ENCODE measurements at regions not wholly inside any gene's neighbourhood (a gene's known extent, or its start where the extent isn't known, plus 50 kb on each side); places are given as distances from the start of the nearest gene placed in this dataset.

DNA sequence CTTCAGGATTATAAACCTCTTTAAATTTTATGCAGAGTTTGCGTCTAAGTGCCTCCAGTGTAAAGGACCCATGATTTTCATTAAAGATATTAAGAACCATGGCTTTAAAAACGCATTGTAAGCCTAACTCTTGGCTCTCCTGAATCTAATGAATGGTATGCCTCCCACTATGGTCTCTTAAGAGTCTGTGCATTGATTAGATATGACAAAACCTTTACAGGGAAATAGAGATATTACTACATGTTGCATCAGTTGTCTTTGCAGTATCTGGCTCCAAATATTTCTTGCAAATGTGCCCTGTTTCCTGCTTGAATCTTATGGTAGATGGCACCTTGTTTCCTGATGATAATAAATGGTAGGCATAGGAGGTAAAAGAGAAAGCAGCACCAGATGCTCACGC lies 189.3 kb upstream of the FSHR start:
- 29% methylated on average over 3 of the region's 3 CpGs for WGBS (ENCODE audit: low lambda C conversion rate)
- no peak overlapping the region for H2AFZ ChIP-seq (ENCODE audit: low read depth)
- no peak overlapping the region for H3K27ac ChIP-seq (ENCODE audit: low read depth in 2 of 2, low read length in 1 of 2)
- H3K4me2 ChIP-seq: no peak overlapping the region
- H3K4me3 ChIP-seq (ENCODE audit: low read depth in 2 of 2, low read length in 1 of 2): no peak overlapping the region
- no peaks in the 10 kb centered on the region for H3K9me2 ChIP-seq
- H3K9me3 ChIP-seq: no peaks in the 10 kb centered on the region
- H3K9ac ChIP-seq: no peak overlapping the region
- H3K36me3 ChIP-seq (replicated peaks in 1 of 2; ENCODE audit: control insufficient read depth in 1 of 2, insufficient read depth in 2 of 2, low read length in 1 of 2): no peaks in the 10 kb centered on the region
- H3K4me1 ChIP-seq (ENCODE audit: control insufficient read depth in 1 of 2, insufficient read depth in 2 of 2, low read depth in 1 of 2, low read length in 1 of 2): no peaks in the 10 kb centered on the region; a peak in 1 of 4 replicates
- no peak for DNase-seq
- no peaks in the 10 kb centered on the region for H3K79me2 ChIP-seq (ENCODE audit: insufficient read depth)
- CTCF ChIA-PET: interaction anchor here (1.1 kb wide), 1 partner anchor 10 kb away, joined by 3 read pairs; no protein-coding TSS in a partner anchor
- TF ChIP-seq, protein P1, sequence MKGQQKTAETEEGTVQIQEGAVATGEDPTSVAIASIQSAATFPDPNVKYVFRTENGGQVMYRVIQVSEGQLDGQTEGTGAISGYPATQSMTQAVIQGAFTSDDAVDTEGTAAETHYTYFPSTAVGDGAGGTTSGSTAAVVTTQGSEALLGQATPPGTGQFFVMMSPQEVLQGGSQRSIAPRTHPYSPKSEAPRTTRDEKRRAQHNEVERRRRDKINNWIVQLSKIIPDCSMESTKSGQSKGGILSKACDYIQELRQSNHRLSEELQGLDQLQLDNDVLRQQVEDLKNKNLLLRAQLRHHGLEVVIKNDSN (IDR thresholded peaks at IDR 0.05; ENCODE audit: borderline replicate concordance, low read depth): no peak
- TF ChIP-seq EZH2phosphoT487 (IDR thresholded peaks at IDR 0.05; ENCODE audit: borderline replicate concordance, low read depth) (no peak), EP300 (IDR thresholded peaks at IDR 0.05; ENCODE audit: borderline replicate concordance in 1 of 2, low read depth in 1 of 2, low read length in 1 of 2) (no peak), SMC3 (IDR thresholded peaks at IDR 0.05; ENCODE audit: low read depth, low read length) (no peak), FOXM1 (IDR thresholded peaks at IDR 0.05; ENCODE audit: low read depth) (no peak), YY1 (IDR thresholded peaks at IDR 0.05; ENCODE audit: low read depth) (no peak), RCOR1 (IDR thresholded peaks at IDR 0.05; ENCODE audit: low read length) (no peak)
- TF ChIP-seq, protein P2, sequence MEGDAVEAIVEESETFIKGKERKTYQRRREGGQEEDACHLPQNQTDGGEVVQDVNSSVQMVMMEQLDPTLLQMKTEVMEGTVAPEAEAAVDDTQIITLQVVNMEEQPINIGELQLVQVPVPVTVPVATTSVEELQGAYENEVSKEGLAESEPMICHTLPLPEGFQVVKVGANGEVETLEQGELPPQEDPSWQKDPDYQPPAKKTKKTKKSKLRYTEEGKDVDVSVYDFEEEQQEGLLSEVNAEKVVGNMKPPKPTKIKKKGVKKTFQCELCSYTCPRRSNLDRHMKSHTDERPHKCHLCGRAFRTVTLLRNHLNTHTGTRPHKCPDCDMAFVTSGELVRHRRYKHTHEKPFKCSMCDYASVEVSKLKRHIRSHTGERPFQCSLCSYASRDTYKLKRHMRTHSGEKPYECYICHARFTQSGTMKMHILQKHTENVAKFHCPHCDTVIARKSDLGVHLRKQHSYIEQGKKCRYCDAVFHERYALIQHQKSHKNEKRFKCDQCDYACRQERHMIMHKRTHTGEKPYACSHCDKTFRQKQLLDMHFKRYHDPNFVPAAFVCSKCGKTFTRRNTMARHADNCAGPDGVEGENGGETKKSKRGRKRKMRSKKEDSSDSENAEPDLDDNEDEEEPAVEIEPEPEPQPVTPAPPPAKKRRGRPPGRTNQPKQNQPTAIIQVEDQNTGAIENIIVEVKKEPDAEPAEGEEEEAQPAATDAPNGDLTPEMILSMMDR (IDR thresholded peaks at IDR 0.05): no peak
- TF ChIP-seq, protein P3, sequence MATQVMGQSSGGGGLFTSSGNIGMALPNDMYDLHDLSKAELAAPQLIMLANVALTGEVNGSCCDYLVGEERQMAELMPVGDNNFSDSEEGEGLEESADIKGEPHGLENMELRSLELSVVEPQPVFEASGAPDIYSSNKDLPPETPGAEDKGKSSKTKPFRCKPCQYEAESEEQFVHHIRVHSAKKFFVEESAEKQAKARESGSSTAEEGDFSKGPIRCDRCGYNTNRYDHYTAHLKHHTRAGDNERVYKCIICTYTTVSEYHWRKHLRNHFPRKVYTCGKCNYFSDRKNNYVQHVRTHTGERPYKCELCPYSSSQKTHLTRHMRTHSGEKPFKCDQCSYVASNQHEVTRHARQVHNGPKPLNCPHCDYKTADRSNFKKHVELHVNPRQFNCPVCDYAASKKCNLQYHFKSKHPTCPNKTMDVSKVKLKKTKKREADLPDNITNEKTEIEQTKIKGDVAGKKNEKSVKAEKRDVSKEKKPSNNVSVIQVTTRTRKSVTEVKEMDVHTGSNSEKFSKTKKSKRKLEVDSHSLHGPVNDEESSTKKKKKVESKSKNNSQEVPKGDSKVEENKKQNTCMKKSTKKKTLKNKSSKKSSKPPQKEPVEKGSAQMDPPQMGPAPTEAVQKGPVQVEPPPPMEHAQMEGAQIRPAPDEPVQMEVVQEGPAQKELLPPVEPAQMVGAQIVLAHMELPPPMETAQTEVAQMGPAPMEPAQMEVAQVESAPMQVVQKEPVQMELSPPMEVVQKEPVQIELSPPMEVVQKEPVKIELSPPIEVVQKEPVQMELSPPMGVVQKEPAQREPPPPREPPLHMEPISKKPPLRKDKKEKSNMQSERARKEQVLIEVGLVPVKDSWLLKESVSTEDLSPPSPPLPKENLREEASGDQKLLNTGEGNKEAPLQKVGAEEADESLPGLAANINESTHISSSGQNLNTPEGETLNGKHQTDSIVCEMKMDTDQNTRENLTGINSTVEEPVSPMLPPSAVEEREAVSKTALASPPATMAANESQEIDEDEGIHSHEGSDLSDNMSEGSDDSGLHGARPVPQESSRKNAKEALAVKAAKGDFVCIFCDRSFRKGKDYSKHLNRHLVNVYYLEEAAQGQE (IDR thresholded peaks at IDR 0.05; ENCODE audit: low read depth, low read length): no peak
- TF ChIP-seq, protein P4, sequence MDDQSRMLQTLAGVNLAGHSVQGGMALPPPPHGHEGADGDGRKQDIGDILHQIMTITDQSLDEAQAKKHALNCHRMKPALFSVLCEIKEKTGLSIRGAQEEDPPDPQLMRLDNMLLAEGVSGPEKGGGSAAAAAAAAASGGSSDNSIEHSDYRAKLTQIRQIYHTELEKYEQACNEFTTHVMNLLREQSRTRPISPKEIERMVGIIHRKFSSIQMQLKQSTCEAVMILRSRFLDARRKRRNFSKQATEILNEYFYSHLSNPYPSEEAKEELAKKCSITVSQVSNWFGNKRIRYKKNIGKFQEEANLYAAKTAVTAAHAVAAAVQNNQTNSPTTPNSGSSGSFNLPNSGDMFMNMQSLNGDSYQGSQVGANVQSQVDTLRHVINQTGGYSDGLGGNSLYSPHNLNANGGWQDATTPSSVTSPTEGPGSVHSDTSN (IDR thresholded peaks at IDR 0.05): no peak
- TF ChIP-seq, protein P5, sequence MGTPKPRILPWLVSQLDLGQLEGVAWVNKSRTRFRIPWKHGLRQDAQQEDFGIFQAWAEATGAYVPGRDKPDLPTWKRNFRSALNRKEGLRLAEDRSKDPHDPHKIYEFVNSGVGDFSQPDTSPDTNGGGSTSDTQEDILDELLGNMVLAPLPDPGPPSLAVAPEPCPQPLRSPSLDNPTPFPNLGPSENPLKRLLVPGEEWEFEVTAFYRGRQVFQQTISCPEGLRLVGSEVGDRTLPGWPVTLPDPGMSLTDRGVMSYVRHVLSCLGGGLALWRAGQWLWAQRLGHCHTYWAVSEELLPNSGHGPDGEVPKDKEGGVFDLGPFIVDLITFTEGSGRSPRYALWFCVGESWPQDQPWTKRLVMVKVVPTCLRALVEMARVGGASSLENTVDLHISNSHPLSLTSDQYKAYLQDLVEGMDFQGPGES (IDR thresholded peaks at IDR 0.05; ENCODE audit: low read depth, low read length): no peak
- no peaks in the 10 kb centered on the region for H3K27me3 ChIP-seq (ENCODE audit: insufficient read depth)
- no peaks in the 10 kb centered on the region for H3F3A ChIP-seq (replicated peaks; ENCODE audit: insufficient read depth)
- no peaks in the 10 kb centered on the region for H4K20me1 ChIP-seq (ENCODE audit: insufficient read depth)
- POLR2A ChIA-PET: no interaction called here

Data from SK-N-SH (cell line).